ENCODE measurements at regions not wholly inside any gene's neighbourhood (a gene's known extent, or its start where the extent isn't known, plus 50 kb on each side); places are given as distances from the start of the nearest gene placed in this dataset.

DNA sequence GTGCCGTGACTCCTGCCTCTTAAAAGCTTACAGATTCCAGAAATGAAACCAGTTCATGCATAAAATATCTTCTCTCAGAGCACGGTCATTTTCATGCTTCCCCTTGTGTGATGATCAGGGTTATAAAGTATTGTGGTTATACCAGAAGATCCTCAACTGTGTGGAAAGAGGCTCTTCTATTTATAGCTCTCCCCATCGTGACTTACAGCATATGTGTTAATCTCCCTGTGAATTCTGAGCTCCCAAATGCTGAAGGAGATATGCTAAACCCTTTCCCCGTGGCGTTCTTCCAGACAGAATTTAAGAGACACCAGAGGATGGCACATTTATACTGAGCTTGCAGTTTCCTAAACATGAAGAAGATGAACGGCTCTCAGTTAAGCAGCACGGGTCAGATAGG is 158.8 kb downstream of the CDH26 start:
- no peak for TF ChIP-seq POLR2AphosphoS5 (IDR thresholded peaks at IDR 0.05; ENCODE audit: low read depth, low read length)
- TF ChIP-seq SIN3A (IDR thresholded peaks at IDR 0.05; ENCODE audit: borderline replicate concordance, insufficient read depth, low read length), result no peak
- TF ChIP-seq, protein P1, sequence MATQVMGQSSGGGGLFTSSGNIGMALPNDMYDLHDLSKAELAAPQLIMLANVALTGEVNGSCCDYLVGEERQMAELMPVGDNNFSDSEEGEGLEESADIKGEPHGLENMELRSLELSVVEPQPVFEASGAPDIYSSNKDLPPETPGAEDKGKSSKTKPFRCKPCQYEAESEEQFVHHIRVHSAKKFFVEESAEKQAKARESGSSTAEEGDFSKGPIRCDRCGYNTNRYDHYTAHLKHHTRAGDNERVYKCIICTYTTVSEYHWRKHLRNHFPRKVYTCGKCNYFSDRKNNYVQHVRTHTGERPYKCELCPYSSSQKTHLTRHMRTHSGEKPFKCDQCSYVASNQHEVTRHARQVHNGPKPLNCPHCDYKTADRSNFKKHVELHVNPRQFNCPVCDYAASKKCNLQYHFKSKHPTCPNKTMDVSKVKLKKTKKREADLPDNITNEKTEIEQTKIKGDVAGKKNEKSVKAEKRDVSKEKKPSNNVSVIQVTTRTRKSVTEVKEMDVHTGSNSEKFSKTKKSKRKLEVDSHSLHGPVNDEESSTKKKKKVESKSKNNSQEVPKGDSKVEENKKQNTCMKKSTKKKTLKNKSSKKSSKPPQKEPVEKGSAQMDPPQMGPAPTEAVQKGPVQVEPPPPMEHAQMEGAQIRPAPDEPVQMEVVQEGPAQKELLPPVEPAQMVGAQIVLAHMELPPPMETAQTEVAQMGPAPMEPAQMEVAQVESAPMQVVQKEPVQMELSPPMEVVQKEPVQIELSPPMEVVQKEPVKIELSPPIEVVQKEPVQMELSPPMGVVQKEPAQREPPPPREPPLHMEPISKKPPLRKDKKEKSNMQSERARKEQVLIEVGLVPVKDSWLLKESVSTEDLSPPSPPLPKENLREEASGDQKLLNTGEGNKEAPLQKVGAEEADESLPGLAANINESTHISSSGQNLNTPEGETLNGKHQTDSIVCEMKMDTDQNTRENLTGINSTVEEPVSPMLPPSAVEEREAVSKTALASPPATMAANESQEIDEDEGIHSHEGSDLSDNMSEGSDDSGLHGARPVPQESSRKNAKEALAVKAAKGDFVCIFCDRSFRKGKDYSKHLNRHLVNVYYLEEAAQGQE (IDR thresholded peaks at IDR 0.05; ENCODE audit: insufficient read depth in 1 of 2, low read depth in 2 of 2, low read length in 2 of 2), result no peak
- no peak for TF ChIP-seq TAF1 (IDR thresholded peaks at IDR 0.05; ENCODE audit: borderline replicate concordance, insufficient read depth, low read length)

Measured in PFSK-1 (cell line).